ENCODE measurements at regions not wholly inside any gene's neighbourhood (a gene's known extent, or its start where the extent isn't known, plus 50 kb on each side); places are given as distances from the start of the nearest gene placed in this dataset.

DNA sequence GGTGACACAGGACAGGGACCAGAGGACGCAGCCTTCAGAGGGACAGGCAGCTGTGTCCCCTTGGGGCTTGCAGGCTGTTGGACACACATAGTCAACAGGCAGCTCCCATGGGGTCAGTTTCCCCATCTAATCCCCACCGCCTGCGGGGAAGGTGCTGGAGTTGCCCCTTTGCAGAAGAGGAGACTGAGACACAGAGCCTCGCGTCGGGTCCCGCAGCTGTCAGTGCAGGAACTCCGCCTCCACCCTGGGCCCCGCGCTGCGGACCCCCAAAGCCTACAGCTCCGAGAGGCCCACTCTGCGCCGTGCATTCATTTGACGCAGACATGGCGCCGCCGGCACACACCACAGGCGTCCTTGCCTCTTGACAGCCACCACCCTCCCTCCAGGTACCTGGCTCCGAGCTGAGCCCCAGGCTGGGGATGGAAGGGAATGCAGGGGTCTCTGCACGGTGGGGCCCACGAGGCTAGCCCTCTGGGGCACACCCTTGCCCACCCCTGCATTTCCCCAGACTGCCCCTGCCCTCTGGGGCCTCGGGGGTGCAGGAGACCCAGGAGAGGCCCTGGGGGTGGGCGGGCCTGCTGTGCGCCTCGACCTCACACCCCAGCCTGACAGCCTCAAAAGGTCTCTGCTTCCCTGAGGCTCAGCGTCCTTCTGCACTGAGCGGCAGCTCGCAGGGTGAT is 88.5 kb upstream of the ACTRT2 start:
- no peak for DNase-seq (ENCODE audit: low read depth in 1 of 2, low spot score in 1 of 2)

DNA sequence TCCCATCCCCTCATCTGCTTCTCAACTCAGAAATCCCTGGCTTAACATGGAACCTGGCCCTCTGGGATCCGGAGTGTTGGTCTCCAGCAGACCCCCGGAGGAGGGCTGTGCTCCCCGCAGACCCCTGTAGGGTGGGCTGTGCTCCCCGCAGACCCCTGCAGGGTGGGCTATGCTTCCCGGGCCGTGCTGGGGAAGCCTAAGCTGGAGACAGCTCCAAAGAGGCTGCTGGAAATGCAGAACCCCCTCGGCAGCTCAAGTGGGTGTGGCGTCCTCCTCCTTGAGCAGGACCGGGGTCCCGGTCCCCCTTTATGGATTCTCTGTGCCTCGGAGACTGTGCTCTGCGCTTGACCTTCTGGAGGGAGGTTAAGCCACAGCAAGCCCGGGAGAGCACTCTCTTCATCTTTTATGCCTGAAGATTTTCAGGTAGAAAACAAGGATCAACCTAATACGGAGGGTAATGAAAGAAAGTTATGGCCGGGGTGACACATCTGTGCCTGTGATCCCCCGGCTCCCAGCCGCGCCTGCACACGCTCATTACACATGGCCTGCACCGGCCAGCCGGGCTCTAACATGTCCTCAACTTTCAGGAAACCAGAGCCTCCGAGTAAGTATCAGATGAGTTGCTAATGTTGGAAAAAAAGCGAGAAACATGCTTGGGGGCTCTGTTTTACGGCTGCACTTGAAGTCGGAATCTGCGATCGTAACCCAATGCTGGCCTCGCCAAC is 87.7 kb upstream of the ACTRT2 start:
- no peak for DNase-seq (ENCODE audit: low read depth in 1 of 2, low spot score in 1 of 2)

DNA sequence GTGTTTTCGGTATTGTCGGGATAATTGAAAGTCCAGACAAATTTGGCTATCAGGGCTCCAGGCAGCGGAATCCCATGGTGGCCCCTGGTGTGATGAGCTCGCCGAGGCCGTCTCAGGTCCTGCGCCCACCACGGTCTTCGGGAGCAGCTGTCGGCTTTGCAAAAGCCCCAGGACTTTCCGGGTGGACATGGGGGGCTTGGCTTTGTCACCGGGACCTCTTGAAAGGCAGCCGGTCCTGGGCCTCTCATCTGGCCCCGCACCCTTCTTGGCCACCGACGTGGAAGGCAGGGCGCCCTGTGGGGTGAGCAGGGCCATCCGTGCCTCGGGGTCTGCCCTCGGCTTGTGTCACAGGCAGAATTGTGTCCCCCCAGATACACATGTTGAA is 87.1 kb upstream of the ACTRT2 start:
- DNase-seq (ENCODE audit: low read depth in 1 of 2, low spot score in 1 of 2) = no peak

DNA sequence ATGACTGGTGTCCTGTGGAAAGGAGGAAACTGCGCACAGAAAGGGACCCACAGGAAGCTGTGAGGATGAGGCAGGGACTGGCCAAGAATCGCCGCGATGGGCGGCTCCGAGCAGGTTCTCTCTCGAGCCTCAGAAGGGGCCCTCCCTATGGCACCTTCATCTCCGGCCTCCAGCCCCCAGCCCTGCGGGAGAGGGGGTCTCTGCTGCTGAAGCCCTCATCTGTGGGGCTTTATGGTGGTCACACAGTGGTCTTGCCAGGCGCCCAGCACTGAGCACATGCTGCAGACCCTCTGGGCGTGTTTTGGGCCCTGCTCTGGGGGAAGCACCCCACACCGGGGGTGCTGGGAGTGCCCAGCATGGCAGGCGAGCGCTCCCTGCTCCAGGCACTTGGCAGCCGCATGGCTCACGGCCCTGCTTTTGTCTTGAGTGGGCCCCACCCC is 86.6 kb upstream of the ACTRT2 start:
- no peak for DNase-seq (ENCODE audit: low read depth in 1 of 2, low spot score in 1 of 2)

DNA sequence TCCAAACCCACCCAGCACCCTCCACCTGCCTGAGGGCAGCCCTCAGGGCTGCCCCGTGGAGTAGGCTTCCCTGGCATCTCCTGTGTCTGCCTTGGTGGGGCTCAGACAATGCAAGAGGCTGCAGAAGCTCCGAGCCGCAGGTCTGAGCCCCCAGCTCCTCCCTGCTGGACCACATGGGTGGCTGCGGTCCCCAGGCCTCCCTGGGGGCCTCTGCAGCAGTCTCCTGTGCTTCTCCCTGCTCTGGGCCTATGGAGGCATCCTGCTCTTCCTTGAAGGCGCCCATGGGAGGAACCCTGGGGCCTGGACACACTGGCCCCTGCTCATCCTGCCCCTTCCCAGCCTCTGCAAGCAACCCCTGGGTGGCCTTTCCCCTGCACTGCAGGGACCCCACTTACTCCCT is 86.1 kb upstream of the ACTRT2 start:
- DNase-seq (ENCODE audit: low read depth in 1 of 2, low spot score in 1 of 2) = no peak

DNA sequence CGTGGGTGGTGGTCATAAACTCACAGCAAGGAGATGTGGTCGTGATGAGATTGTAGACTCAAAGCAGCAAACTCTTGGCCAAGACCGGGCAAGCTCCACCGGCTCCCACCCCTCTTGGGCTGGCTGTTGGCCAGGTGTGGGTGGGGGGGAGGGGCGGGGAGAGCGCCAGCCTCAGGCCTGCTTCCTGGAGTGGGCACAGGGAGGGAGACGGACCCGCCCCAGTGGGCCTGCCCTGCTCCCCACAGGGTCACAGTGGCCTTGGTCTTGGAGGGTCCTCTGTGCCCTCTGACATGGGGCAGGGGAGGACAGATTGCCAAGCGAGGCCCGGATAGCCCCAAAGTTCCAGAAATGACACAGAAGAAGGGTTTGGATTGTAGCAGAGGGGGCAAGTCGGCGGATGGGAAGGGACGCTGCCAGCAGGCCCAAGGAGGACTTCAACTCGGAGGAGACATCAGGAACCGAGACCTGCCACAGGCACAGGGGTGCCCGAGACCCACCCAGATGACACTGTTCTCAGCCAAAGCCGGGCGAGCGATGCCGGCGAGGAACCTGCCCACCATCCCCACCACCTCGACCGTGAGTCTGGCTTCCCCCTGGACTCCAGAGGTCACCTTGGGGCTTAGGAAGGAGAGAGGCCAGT is 85.4 kb upstream of the ACTRT2 start:
- DNase-seq (ENCODE audit: low read depth in 1 of 2, low spot score in 1 of 2) = no peak

DNA sequence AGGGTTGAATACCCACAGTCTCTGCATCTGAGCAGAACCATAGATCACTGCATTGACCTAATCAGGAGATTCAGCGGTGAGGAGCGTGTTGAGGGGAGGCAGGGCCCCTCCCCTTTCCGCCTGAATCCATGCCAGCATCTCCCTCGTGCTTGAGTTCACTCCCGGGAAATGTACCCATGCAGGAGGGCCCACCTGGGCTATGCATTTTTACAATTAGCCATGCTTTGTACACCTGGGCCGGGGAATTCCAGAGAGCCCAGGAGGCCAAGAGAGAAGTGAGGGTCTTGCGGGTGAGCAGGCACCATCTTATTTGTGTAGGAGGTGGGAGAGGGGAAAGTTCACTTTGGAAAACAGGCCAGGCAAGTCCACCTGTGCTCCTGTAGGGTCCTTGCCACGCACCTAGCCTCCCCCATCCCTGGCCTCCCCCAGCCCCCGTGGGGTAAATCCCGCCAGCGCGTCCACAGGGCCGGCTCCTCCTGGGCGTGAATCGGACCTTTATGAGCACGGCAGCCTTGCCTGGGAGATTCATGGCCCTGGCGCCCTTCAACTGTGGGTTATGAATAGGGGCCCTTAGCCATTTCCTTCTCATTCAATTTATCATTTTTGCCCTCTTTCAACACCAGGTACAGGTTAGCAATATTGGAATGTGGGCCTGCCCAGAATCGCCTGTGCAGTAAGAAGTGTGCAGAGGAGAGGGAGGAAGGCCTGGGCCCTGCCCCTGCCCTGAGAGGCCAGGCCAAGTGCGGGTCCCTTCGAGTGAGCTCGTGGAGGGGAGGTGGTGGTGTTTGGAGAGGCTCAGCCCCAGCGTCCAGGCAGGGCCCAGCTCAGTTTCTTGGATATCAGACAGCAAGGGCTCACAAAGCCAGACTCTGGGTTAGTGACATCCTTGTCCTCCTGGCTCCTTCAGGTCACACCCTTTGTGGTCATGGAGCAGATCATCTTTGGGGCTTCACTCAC is 84.4 kb upstream of the ACTRT2 start:
- no peak for DNase-seq (ENCODE audit: low read depth in 1 of 2, low spot score in 1 of 2)

DNA sequence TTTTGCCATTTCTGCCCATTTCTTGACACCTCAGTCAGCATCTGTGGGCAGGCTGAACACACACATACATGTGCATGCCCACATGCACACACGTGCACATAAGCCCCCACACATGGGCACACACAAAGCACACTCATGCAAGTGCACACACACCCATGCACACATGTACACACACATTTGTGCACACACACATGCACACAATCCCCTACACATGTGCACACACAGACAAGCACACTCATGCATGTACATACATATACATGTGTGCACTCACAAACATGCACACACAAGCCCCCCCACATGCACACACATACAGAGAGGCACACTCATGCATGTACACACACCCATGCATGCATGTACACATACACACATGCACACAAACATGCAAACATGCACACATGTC is 83.5 kb upstream of the ACTRT2 start:
- no peak for DNase-seq (ENCODE audit: low read depth in 1 of 2, low spot score in 1 of 2)

DNA sequence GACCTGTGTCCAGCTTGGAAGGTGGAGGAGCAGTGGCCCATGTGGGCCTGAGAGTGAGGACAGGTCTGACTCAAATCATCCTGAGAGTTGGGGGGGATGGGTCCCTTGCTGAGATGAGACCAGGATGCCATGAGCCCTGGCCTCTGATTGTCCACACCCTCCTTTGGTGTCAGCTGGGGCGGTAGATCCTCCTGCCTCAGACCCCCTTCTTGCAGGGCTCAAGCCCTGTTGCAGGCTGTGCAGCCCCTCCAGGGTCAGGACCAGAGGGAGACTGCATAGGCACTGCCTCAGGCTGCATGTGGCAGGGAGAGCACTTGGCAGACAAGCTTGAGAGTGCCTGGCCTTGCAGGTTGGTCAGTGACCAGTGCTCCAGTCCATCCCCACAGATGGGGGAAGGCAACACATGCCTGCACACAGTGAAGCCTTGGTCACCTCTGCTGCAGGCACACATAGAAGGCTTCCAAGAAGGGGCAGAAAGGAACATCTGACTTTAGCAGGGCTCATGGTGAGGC is 82.2 kb upstream of the ACTRT2 start:
- DNase-seq (ENCODE audit: low read depth in 1 of 2, low spot score in 1 of 2) = no peak

DNA sequence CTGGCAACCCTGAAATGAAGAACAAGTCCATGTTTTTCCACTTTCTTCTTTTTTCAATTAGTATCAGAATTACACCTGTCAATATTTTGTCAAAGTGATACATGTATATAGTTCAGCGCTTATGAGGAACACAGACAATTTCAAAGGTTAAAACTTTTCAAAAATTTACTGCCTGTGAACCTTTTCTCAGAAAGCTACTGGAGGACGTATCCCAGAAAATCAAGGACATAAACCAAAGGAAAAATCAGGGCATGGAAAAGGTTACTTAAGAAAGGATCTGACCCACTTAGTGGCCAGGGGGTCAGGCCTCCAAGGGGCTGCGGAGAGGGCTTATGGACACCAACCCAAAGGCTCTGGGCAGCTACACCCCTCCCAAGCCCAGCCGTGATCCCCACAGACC is 81.1 kb upstream of the ACTRT2 start:
- DNase-seq (ENCODE audit: low read depth in 1 of 2, low spot score in 1 of 2) = no peak

DNA sequence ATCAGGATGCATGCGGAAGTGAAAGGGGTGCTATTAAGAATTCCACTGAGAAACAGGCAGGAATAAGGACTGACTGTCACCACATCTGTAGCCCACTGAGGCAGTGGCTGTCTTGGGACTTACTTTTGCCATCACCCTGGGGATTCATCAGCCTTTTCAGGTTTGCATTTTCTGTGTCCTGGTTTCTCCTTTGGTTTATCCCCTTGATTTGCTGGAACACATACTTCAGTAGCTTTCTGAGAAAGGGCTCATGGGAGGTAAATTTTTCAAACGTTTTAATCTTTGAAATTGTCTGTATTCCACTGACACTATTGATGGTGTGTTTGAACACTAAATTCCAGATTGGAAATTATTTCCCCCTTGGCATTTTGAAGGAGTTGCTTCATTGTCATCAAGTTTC is 80.2 kb upstream of the ACTRT2 start:
- no peak for DNase-seq (ENCODE audit: low read depth in 1 of 2, low spot score in 1 of 2)

DNA sequence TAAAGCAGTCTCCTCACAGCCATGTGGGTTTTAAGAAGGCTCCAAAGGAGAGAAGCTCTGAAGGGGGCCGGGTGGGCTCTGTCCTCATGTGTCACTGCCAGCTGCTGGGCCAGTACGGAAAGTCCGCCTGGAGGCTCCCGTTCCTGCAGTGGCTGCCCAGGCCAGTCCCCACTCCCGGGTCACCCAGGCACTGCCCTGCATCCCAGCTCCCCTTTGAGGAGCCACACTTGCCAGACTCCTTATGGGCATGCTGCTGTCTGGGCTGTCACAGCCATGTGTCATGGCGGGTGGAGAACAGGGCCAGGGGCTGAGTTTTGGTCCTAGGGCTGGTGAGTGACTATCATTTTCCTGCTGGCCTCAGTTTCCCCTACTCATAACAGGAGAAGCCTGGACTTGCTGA is 79.4 kb upstream of the ACTRT2 start:
- DNase-seq (ENCODE audit: low read depth in 1 of 2, low spot score in 1 of 2) = no peak

DNA sequence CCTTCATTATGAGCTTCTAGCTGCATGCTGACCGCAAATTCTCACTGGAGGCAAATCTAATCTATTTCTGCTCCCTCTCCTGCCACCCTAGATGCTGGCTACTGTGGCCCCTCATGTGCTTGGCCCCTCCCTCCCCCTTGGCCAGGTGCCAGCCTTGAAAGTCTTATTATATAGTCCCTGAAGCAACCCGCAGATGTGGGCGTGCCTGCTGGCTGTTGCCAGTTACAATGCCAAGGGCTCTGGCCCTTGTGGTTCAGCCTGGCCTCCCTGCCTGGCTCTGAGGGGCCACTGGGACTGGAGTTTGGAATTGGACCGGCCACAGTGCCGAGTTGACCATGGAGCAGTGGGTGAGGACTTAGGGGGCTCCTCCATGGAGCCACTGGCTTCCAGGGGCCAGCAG is 78.9 kb upstream of the ACTRT2 start:
- DNase-seq (ENCODE audit: low read depth in 1 of 2, low spot score in 1 of 2) = no peak

DNA sequence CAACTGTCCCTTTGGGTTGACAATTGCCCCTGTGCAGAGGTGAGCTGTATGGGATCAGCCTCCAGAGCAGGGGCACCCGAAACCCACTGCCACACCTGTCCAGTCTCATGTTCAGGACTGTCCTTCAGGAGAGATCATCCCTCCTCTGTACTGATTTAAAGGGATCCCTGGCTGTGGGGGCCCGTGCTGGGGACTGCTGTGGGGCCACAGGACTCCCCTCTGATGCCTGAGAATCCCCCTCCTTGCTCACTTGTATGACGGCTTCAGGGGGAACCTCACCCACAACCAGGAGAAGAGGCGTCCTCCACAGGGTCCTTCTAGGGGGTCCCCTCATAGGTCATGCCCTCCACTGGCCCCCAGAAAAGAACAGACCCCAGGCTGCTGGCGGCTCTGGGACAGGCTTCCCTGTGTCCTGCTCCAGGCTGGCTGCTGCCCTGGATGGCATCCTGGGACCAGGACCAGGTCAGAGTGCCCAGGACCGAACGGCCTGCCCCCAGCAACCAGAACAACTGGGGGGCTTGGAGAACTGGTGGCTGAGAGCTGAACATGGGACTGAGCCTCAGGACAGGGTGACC is 77.5 kb upstream of the ACTRT2 start:
- no peak for DNase-seq (ENCODE audit: low read depth in 1 of 2, low spot score in 1 of 2)

DNA sequence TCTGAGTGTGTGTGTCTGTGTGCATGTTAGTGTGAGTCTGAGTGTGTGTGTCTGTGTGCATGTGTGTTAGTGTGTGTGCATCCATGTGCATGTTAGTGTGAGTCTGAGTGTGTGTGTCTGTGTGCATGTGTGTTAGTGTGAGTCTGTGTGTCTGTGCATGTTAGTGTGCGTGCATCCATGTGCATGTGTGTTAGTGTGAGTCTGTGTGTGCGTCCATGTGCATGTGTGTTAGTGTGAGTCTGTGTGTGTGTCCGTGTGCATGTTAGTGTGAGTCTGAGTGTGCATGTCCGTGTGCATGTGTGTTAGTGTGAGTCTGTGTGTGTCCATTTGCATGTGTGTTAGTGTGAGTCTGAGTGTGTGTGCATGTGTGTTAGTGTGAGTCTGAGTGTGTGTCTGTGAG is 76.6 kb upstream of the ACTRT2 start:
- no peak for DNase-seq (ENCODE audit: low read depth in 1 of 2, low spot score in 1 of 2)

DNA sequence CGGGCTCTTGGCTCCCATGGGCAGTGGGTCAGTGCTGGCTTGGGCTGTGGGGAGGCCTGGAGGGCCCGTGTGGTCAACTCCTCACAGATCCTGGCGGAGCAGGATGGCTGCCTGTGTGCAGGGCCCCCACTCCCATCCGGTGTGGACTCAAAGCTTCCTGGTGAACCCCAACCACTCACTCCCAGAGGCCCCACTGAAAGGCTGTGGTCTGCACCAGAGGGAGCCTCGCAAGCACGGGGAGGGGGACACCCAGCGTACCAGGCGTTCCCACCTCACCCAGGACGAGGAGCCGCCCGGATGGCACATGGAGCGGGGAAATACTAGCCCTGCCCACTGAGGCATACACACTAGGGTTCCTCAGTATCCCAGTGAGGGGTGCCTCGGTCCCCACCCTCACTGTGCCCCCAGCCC is 75.4 kb upstream of the ACTRT2 start:
- DNase-seq (ENCODE audit: low read depth in 1 of 2, low spot score in 1 of 2) = no peak

DNA sequence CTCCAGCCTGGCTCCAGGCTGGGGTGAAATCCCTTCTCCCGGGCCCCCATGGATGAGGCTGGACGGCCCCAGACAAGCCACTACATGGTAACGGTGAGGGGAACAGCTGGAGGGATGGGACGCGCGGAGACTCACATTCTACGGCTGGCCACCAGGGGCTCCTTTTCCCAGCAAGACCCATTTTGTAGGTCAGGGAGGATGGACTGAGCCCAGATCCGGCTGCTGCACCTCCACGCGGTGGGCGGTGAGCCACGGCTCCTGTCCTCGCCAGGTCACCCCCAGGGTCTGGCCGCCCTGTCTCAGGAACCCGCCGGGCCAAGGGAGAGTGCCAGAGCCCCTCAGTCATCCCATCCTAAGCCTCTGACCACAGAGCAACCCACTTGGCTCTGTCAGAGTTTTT is 75.0 kb upstream of the ACTRT2 start:
- DNase-seq (ENCODE audit: low read depth in 1 of 2, low spot score in 1 of 2) = no peak

DNA sequence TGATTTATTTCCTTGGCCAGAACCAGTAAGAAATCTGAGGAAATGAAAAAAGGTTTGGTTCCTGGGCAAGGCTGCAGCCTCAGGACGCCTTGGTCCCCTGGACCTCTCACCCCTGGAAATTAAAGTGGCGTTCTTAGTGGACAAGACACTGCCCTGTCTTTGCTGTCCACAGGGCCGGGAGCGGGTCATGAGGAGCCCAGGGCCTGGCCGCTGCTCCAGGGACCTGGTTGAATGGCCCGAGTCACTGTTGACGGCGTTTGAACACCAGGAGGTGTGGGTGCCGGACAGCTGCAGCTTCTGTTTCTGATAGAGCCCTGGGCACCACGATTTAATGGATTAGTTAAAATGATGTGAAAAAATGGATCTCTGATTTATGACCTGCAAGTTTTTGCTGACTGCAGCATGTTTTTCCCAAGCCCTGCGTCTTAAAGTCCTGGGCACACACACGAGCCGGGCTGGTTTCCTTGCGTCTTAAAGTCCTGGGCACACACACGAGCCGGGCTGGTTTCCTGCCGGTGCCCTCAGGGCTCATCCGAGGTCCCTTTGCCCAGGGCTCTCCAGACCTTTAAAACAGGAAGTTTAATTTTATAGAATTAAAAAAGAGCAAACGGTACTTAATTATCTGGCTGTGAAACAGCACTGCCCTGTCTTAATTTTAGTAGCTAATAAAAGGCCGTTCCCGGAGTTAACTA is 74.1 kb upstream of the ACTRT2 start:
- DNase-seq (ENCODE audit: low read depth in 1 of 2, low spot score in 1 of 2) = no peak

DNA sequence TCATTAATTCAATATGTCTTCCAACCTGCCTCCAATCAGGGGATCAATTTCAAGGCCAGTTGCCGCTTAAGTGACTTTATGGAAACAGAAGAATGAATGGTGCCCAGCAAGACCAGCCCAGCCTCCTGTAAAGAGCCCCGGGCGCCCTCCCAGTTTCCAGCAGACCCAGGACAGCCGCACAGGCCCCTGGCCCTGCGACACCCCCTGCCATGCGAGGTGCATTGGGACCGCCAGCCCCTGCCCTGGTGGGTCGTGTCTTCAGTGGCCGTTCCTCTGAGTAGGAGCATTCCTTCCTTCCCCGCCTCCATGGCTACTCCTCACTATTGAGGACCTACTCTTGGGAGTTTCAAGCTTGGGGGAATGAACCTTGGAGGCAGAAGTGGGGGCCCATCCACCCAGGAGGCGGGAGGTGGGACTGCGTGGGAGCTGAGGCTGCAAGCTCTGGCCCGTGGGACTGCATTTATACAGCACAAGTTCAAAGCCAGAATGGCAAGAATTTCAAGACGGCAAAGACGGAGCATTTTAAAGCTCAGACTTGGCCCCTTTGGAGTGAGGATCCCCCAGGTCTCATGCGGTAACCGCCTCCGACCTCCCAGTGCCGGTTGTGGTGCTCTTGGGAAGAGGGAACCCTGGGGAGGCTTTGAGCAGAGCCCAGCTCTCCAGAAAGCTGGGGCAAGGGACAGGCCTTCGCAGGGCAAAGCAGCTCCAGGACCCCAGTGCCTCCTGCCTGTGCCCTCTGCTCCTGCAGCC is 73.1 kb upstream of the ACTRT2 start:
- DNase-seq (ENCODE audit: low read depth in 1 of 2, low spot score in 1 of 2) = no peak
